Stromal cell of bone marrow (primary cell): ENCODE measurements at regions not wholly inside any gene's neighbourhood (a gene's known extent, or its start where the extent isn't known, plus 50 kb on each side); places are given as distances from the start of the nearest gene placed in this dataset.
A peak's percentile ranks its signal among the peaks of the same experiment; 100 is the strongest.

Source experiments
- DNase-seq: peaks from one replicate; pipeline ENCODE4 v3.0.0-alpha.2; 2012; ENCODE audit warnings: low read depth

DNA sequence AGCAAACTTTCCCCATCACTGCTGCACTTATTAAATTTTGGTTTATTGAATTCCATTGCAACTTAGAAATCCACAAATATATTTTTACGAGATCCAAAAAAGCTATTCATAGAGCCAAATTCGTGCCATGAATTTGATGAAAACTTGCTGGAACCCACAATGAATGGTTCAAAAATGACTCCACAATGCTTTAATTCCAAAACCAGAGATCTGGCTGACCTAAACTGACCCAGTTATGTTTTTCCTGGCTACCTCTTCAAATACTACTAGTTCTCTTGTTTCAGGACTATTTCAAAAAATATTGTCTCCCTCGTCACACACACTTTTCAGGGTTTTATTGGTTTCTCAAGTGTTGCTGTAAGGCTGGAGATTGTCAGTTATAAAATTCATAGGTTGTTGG lies 474.8 kb downstream of the PDGFC start:
- peak; percentile 94 for DNase-seq

DNA sequence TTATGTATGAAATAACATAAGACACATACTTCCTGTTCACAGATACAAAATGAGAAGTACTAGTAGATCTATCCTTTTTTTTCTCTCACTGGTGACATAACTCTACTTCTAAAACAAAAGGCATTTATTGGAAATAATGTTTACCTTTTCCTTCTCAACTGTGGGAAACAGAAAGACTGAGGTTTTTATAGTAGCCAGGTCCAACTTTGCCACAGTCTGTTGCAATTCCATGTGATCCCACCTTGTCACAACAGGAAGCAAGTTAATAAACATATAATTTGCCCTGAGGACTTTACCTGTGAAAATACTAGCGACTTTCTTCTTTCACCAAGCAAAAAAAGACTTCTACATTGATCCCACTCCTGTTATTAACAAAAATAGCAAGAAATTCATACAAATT lies 475.8 kb downstream of the PDGFC start:
- DNase-seq = no peak

DNA sequence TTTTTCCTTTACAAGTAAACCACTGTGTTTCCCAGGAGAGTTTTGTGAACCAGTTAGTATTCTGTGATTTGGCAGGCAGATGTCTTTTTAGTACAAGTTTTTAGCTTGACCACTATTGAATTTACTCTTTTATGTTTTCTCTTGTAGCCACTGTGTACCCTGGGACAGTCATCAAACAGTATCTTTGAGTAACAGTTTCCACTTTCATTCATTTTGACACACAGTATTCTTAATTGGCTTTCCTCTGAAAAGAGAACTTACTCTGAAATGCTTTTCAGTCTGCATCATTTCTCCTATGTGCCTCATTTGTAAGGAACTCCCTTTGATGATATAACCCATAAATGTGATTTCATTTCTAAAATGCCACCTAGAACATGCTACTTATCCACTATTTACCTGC lies 476.5 kb downstream of the PDGFC start:
- no peak for DNase-seq

DNA sequence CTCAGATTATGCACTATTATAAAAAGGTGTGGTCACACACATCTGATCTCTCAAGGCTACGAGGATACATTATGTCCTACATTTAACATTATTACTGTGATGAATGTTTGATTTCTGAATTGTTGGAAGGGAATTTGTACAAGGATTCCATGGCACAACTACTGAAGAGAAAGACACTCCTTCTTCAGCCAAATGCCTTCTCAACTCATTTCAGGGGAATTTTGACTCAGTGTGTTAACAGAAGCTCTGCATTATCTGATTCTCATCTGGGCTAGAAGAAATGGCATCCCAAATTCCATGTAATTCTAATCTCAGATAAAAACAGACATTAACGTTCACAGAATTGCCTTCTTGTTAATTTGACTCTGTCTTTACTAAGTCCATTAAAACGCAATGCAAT lies 477.7 kb downstream of the PDGFC start:
- no peak for DNase-seq

DNA sequence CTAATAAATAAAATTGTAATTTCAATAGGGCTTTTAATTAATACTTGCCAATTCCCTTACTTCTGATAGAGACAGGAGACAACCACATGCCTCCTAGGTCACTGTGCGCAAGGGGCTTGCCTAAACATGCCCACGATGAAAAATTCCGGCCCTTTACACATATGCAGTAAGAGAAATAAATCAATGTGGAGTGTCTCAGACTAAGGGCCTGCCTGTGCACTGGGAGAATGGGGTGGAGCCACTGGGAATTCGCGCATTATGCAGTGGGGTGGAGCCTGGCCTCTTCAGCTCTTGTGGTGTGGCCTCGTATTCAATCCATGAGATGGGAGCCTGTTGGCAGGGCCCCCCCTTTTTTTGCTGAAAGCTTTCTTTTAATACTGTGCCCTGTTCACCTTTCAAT lies 484.5 kb downstream of the PDGFC start:
- DNase-seq = no peak

DNA sequence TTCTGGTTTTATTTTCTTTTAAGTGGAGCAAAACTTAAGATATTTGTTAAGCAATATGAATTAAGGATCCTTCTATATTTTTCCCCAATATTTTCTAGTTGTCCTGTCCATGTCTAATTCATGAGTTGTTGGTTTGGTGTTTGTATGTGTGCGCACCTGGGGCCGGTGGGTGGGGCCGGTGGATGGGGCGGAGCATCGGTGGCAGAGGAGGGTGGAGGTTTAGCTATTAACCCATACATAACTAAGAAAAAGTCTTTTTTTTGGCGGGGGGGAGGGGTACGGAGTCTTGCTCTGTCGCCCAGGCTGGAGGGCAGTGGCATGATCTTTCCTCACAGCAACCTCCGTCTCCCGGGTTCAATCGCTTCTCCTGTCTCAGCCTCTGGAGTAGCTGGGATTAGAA lies 489.8 kb downstream of the PDGFC start:
- DNase-seq = no peak

DNA sequence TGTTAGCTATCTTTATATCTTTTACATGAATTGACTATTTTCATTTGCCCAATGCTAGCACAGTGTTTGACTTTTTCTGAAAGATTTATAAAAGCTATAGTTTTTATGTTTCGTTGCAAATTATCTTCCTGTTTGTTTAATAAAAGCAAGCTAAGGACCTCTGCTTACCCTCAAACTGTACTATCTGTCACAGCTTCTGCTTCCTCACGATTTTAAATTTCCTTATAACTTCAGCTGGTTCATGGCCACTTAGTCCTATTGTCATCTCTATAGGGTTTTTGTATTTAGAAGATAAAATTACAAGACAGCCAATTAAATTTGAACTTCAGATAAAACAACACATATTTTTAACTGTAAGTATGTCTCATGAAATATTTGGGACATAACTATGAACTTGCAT lies 494.0 kb downstream of the PDGFC start:
- DNase-seq = no peak

DNA sequence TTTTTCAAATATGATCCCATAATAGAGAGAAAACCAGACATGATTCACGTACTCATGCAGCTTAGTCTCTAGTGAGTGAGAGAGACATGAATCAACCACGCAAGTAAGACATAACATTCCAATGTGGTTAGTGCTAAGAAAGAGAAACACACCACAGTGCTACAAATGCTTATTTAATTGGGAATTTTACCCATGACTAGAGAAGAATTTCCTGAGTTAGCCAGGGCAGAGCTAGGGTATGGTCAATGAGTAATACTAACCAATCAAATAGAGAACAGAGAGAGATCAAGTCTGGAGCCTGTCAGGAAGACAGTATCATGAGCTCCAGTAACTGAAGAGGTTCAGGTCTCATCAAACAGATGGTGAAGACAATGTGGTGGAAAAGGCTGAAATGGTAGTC lies 495.2 kb downstream of the PDGFC start:
- DNase-seq = peak; percentile 96

DNA sequence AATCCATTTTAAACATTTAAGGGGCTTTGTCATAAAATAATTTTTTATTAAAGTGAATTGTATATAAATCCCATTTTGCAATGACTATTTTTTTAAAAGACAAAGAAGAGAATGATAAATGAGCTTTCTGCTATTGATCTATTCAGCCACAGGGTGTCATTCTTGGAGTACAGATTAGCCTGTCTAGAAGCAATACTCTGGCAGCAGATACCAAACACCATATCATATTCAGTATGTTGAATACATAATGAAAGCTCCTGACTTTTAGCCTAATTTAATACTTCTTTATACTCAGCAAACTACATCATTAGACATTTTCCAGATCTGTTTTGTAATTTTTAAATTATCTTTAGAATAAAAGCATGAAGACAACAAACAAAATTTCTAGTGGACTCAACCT lies 496.3 kb downstream of the PDGFC start:
- peak; percentile 67 for DNase-seq

DNA sequence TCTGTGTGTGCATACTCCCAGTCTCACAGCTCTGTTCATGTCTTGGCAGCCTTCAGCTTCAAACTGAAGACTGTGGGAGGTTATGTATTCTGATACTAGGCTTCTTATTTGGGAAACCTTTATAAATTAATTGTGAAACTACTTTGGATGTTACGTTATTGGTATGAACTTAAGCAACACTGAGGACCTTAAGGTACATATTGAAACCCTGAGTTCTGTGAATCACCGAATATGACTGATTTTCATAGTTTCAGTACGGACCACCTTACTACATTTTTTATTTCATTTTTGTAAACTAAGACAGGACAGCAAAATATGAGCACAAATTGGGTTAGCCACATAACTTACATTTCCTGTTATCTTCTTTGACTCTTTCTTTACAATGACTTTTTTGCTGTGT lies 498.4 kb downstream of the PDGFC start:
- DNase-seq = no peak

DNA sequence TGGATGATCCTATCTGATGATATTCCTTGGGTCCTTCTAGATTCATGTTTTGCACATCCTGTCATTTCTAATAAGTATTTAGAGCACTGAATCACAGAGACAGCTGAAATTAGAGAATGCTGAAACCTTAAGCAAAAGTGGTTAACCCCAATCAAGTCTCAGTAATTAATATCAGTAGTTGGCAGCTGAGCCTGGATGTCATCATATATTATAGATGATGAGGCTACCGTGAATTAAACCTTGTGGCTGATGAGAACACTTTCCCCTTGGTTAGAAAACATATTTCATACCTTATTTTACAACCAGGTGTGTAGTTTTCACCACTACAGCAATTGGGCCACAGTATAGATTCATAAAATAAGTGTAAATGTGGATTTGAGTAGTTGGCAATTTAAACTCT lies 499.0 kb downstream of the PDGFC start:
- DNase-seq = no peak

DNA sequence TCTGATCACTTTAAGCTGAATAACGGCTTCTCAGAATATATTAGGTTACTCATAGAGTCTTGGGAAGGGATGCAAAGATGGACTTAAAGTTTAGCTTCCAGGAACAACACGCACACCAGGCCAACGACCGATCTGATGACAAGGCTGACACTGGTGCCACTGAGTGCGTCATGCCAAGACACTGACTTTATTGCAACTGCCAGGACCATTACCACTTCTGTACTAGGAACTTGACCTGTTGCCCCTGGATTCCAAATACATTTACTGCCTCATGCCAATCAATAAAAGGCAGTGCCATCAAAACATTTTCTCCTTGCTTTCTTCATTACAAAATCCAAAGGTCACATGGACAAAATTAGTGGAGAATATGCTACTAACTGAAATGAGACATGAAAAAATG lies 505.9 kb upstream of the CTSO start:
- no peak for DNase-seq

DNA sequence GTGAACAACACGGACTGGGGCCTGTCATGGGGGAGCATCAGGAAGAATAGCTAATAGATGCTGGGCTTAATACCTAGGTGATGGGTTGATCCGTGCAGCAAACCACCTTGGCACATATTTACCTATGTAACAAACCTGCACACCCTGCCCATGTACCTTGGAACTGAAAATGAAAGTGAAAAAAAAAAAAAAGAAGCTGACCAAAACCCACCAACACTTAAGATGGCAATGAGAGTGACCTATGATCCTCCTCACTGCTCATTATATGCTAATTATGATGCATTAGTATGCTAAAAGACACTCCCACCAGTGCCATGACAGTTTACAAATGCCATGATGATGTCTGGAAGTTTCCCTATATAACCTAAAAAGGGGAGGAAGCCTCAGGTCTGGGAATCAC lies 503.2 kb upstream of the CTSO start:
- DNase-seq = no peak

DNA sequence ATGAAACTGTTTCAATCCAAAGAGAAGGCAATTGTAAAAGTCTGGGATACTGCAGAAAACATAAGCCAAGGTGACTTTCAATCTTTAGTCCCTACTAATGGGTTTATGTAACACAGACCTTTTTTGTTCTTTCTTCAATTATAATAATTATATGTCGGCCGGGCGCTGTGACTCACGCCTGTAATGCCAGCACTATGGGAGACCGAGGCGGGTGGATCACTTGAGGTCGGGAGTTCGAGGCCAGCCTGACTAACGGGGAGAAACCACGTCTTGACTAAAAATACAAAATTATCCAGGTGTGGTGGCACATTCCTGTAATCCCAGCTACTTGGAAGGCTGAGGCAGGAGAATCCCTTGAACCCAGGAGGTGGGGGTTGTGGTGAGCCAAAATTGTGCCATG lies 489.8 kb upstream of the CTSO start:
- no peak for DNase-seq

DNA sequence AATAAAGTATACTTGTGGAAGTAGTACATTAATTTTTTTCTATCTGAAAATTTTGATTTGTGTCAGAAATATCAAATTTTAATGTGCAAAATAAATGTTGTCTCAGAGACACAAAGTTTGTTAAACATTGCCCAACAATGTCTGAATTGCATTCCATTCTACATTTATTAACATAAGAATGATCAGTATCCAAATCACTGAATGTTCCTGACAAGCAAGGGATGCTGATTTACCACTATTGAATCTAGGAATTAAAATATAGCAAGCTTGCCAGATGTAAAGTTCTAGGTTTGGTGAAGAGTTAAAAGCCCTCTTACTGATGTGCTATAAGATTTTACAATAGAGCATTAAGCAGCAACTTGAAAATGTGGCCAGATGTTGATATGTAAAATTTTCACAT lies 489.2 kb upstream of the CTSO start:
- DNase-seq = no peak

DNA sequence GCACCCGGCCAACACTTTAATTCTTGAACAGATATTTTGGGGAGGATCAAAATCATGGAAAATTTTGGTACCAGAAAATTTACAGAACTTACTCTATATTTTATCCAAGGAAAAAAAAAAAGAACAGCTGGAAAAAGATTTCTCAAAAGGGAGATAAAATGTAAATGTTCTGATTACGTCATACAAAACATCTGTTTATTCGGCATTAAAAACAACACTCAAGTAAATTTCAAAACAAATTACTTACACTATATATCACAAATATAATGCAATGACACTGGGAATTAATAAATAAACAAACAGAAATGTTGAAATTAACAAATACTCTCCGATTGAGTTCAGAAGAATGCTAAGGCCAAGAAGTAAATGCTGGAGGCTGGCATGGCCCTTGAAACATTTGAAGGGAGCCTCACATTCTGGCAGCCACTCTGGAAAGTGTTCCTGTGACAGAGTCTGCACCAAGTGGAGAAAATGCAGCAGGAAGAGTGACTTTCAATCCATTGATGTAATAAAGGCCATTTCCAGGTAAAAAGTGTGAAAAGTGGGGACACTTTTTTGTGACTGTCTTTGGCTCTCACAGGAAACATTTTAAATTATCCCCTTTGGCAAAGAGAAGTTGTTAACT lies 486.0 kb upstream of the CTSO start:
- DNase-seq = no peak

DNA sequence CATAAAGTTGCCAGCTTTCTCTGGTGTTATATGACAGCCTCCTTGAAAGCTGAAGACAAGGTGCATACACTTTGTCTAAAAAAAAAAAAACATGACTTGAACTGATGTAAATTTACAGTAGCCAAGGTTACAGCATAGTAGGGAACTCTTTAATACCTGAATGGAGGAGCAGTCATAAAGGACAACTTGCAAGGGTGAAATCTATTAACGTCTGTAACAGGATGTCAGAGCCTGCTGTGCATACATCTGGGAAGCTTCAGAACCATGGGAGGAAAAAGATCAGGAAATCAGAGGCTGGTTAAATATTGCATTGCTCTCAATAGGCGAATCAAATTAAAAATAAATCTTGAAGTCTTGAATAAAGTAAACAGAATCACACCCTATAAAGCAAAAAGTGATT lies 484.0 kb upstream of the CTSO start:
- no peak for DNase-seq

DNA sequence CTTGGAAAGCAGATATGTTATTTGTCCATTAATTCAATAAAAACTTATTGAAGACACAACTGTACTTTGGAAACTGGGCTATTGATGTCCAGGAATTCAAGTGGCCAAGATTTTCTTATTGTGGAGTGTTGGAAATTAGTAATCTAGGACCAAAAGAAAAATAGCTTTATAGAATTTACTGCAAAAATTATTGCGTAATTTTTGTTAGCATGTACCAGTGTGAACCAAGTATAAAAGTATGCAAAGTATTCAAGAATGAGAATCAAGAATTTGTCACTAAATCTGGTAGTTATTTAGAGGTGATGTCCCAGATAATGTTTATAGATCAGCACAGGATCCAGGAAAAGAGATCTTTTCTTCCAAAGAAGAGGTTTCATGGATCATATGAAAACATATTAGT lies 468.9 kb upstream of the CTSO start:
- DNase-seq = no peak

DNA sequence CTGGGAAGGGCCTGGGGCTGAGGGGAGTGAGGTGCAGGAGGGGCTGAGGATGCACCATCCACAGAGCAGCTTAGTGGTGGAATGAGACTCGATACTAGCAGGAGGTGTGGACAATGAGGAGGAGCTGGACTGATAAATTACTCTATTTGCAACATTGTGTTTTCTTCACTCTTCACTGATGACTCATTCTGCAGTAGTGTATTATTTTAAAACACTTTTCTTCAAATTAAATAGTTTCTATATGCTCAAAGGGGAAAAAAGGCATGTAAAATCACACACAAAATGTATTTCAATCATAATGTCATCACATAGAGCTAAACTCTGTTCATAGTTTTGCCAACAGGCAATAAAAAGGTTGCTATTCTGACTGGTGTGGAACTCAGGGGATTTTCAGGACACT lies 467.0 kb upstream of the CTSO start:
- no peak for DNase-seq

DNA sequence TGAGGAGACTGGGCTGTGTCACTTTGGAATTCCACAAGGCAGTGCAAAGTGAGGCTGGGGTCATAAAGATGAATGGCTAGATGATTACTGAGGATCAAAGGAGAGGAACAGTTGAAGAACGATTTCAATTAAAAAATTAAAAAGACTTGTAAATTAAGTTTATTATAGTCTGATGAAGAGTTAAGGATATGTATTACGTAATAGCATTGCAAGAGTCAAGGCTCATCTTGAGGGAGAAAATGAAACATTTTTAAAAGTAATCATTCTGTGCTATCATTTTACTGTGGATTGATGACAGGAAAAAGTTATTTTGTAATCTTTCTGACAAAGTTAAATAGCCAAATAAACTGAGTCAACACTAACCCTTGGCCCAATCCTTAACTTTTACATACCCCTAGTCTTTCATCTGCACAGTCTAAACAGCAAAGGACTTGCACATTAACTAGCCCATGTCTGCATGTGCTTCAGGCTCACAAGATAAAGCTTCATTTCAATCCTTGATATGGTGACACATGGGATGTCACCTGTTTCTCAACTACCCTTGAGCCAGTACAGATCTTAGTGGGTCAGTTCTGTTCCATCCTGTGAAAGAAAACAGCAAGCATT lies 465.5 kb upstream of the CTSO start:
- no peak for DNase-seq

DNA sequence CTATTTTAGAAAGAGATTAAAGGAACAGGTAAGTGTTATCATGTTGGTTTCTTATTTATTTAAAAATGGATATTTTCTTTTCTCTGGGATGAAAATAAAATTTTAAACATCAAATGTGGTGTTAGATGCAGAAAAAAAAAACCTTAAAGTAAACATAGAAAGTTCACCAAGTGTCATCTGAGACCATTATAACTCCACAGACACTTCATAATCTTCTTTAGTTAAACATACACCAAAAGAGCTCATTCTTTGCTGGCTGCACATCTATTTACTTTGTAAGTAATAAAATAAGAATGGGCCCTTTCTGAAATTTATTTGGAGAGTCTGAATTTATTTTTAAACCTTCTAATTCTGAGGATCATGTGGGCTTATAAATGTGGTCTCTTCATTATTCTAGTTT lies 460.7 kb upstream of the CTSO start:
- DNase-seq = no peak

DNA sequence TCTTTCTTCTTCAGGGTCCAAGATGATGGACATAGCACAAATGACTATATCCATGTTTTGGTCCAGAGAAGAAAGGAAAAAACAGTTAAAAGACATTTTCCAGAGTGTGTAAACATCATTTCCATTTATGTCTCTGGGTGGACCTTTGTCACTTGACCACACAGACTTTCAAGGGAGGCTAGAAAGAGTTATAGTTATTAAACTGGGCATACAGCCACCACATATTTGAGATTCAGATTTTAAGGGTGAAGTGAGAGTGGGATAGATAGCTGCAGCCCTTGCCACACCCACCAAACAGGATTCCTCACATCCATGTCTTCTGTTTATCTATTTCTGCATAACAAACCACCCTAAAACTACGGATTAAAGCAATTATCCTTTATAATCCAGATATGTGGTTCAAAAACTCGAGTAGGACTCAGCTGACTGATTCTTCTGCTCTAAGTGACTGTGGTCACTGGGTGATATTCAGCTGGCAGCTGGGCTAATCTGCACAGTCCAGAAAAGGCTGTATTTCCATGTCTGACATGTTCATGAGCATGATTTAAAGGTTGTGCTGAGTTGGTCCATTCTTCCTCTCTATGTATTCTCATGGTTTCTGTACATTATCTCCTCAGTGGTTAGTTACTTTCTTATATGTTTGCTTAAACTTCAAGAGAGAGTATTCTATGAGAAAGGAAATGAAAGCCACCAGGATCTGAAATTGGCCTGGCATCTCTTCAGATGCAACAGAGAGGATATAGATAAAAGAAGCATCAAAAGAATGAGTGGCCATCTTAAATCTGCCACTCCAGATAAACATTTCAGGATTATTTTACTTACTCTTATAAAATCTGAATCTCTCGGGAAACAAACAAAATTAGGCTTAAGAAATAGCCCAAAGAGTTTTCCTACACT lies 459.8 kb upstream of the CTSO start:
- DNase-seq = no peak

DNA sequence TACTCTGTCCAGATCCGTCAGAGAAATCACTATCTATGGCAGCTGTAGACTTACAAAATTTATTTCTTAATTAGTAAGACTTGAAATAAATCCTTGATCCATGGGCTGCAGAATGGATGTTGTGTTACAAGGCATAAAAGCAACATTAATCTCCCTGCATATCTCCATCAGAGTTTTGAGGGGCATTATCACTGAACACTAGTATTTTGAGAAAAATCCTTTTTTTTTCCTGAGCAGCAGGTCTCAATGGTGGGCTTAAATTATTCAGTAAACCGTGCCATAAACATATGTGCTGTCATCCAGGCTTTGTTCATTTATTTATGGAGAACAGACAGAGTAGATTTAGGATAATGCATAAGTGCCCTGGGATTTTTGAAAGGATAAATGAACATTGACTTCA lies 457.9 kb upstream of the CTSO start:
- no peak for DNase-seq

DNA sequence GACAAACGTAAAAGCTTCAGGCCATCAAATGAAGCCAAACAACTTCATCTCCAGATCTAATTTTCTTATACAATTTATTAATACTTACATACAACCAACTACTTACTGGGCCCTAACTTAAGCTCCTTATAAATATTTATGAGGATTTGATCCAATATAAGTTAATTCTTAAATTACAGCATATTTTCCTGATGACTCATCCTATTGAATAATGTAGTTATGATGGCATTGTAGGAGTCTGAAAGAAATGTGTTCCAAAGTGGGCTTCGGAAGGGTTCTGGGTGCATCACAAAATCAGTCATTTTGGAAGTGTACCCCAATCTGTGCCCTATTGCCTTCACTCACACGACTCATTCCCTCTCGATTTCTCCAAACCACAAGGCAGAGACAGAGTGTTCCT lies 455.1 kb upstream of the CTSO start:
- no peak for DNase-seq
